ENCODE measurements at regions not wholly inside any gene's neighbourhood (a gene's known extent, or its start where the extent isn't known, plus 50 kb on each side); places are given as distances from the start of the nearest gene placed in this dataset.

GRCh38 chr4:100696531-100696930 is 178.7 kb upstream of the EMCN start:
- Histone ChIP-seq H3K9me3 (no peaks in the 10 kb centered on the region), H3K36me3 (no peaks in the 10 kb centered on the region), H3K27me3 (replicated peaks; ENCODE audit: insufficient read depth) (no peaks in the 10 kb centered on the region), H3K27ac (no peak overlapping the region), H3K4me3 (no peak overlapping the region), H3K4me1 (replicated peaks) (no peaks in the 10 kb centered on the region)
- intact Hi-C loops (cut with DNase I), result no loop called here
- TF ChIP-seq POLR2AphosphoS5 (IDR thresholded peaks at IDR 0.05) (no peak), CTCF (IDR thresholded peaks at IDR 0.05) (no peak), POLR2A (IDR thresholded peaks at IDR 0.05) (no peak)
- WGBS, result 61% methylated on average over 4 of the region's 4 CpGs
- no peak for DNase-seq (ENCODE audit: low spot score)

- 22% methylated on average over 1 of the region's 1 CpG for WGBS
- intact Hi-C loops (cut with DNase I), result no loop called here
- DNase-seq (ENCODE audit: low spot score), result no peak
- Histone ChIP-seq H3K36me3 (no peaks in the 10 kb centered on the region), H3K9me3 (no peaks in the 10 kb centered on the region), H3K27me3 (replicated peaks; ENCODE audit: insufficient read depth) (no peaks in the 10 kb centered on the region), H3K4me3 (no peak overlapping the region), H3K4me1 (replicated peaks) (no peaks in the 10 kb centered on the region), H3K27ac (no peak overlapping the region)
- TF ChIP-seq CTCF (IDR thresholded peaks at IDR 0.05) (no peak), POLR2A (IDR thresholded peaks at IDR 0.05) (no peak), POLR2AphosphoS5 (IDR thresholded peaks at IDR 0.05) (no peak)
Measured at GRCh38 chr4:100695871-100696270, 178.0 kb upstream of the EMCN start.

DNA sequence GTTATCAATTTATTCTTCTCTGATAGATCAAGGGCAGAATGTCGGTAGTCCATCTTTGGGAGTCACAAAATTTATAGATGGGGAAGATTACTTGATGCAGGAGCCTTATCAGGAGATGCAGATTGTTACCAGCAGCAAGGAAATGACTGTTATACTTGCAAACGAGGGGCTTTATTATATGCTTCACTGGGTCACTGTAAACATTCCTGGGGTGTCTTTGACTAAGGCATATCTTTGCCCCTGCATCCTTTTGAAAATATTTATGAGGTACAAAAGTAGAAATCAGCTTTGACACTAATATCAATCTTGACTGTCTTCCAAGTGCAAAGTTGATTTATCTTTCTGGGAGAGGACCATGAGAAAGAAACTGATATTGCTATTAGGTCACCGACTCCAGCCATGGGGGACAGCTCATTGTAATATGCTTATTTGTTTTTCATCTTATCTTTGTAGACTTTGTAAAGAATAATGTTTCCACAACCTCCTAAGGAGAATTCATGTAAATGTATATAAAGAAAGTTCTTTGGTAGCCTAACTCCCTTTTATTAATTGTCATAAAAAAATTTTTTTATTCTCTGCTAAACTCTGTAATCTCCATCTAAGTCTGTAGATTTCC is 177.3 kb upstream of the EMCN start:
- no peak for DNase-seq (ENCODE audit: low spot score)
- no peak for TF ChIP-seq POLR2AphosphoS5 (IDR thresholded peaks at IDR 0.05)
- TF ChIP-seq POLR2A (IDR thresholded peaks at IDR 0.05), result no peak
- no peak for TF ChIP-seq CTCF (IDR thresholded peaks at IDR 0.05)
- Histone ChIP-seq H3K27ac (no peak overlapping the region), H3K36me3 (no peaks in the 10 kb centered on the region), H3K9me3 (no peaks in the 10 kb centered on the region), H3K4me1 (replicated peaks) (no peaks in the 10 kb centered on the region), H3K4me3 (no peak overlapping the region), H3K27me3 (replicated peaks; ENCODE audit: insufficient read depth) (no peaks in the 10 kb centered on the region)
- intact Hi-C loops (cut with DNase I), result no loop called here
- WGBS, result 52% methylated on average over 3 of the region's 3 CpGs

DNA sequence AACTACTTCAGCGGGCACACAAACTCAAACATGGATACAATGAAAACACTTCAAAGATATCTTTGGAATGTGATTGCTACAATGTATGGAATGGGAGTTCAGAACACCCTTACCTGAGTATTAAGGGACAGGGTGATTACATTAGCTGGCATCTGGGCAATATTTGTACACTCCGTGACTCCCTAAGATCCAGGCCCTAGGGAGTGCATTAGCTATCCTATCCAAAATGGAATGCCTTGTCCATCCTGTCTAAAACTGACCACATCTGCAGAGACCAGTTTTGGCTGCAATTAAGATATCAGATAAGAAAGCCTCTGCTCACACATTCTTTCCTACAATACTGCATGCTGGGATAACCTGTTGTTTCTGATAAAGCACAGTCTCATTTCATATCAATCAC is 176.6 kb upstream of the EMCN start:
- TF ChIP-seq CTCF (IDR thresholded peaks at IDR 0.05) (no peak), POLR2AphosphoS5 (IDR thresholded peaks at IDR 0.05) (no peak)
- Histone ChIP-seq H3K4me3 (no peak overlapping the region), H3K9me3 (no peaks in the 10 kb centered on the region), H3K27ac (no peak overlapping the region), H3K4me1 (replicated peaks) (no peaks in the 10 kb centered on the region), H3K27me3 (replicated peaks; ENCODE audit: insufficient read depth) (no peaks in the 10 kb centered on the region), H3K36me3 (no peaks in the 10 kb centered on the region)
- no peak for DNase-seq (ENCODE audit: low spot score)
- 93% methylated on average over 2 of the region's 2 CpGs for WGBS
- intact Hi-C loops (cut with DNase I), result no loop called here

GRCh38 chr4:100690812-100691211 is 173.0 kb upstream of the EMCN start:
- no peaks in the 10 kb centered on the region for H3K27me3 ChIP-seq (replicated peaks; ENCODE audit: insufficient read depth)
- H3K36me3 ChIP-seq, result no peaks in the 10 kb centered on the region
- intact Hi-C loops (cut with DNase I), result no loop called here
- no peak overlapping the region for H3K27ac ChIP-seq
- no peaks in the 10 kb centered on the region for H3K9me3 ChIP-seq
- H3K4me1 ChIP-seq (replicated peaks), result no peaks in the 10 kb centered on the region
- no peak overlapping the region for H3K4me3 ChIP-seq
- TF ChIP-seq CTCF (IDR thresholded peaks at IDR 0.05) (no peak), POLR2AphosphoS5 (IDR thresholded peaks at IDR 0.05) (no peak), POLR2A (IDR thresholded peaks at IDR 0.05) (no peak)
- no peak for DNase-seq (ENCODE audit: low spot score)
- WGBS, result 76% methylated on average over 1 of the region's 1 CpG

Measured in prostate gland (tissue), 2 donors.